Mucosa of descending colon (tissue), 3 donors: ENCODE measurements at regions not wholly inside any gene's neighbourhood (a gene's known extent, or its start where the extent isn't known, plus 50 kb on each side); places are given as distances from the start of the nearest gene placed in this dataset.

Experiments used
- ATAC-seq: fragments of 200-7000 bp; cut with Tn5 transposase; one replicate; pipeline ENCODE4 v1.9.1; 2020; ENCODE audit warnings: mild to moderate bottlenecking, moderate library complexity
- DNase-seq, 3 donors: peaks; one replicate each; pipeline ENCODE4 v3.0.0-alpha.2; 2020
- H3K36me3 ChIP-seq: fragments of 200-600 bp; one replicate; pipeline ENCODE4 v1.8.0; 2021; ENCODE audit warnings: low read depth, mild to moderate bottlenecking
- H3K4me1 ChIP-seq: fragments of 200-600 bp; one replicate; pipeline ENCODE4 v1.8.0; 2021; ENCODE audit warnings: low read depth, mild to moderate bottlenecking
- H3K4me3 ChIP-seq: fragments of 200-600 bp; one replicate; pipeline ENCODE4 v1.8.0; 2021; ENCODE audit warnings: mild to moderate bottlenecking
- H3K9me3 ChIP-seq: fragments of 200-600 bp; one replicate; pipeline ENCODE4 v1.8.0; 2021; ENCODE audit warnings: mild to moderate bottlenecking
- CTCF ChIP-seq: fragments of 200-600 bp; IDR thresholded peaks from one replicate; pipeline ENCODE4 v1.8.0; 2022; ENCODE audit warnings: antibody characterized with exemption, mild to moderate bottlenecking
- intact Hi-C, 2 donors: fragments of 100-400 bp; cut with DNase I in 1 of 2; cut with micrococcal nuclease in 1 of 2; formaldehyde crosslinking; loops; one replicate each; pipeline versions ENCODE4 v1.11.0 to v1.11.1; 2022; cut with DNase I, micrococcal nuclease
- donor health status: DM: no; HTN: no; CAD: no; lungs with moderate emphysema.
- donor health status: DM: no; HTN: no; CAD: no.
- donor health status: DM: no; HTN: yes; CAD: no.

- intact Hi-C loops = no loop called here
- Histone ChIP-seq H3K4me1 (no peaks in the 10 kb centered on the region), H3K9me3 (no peaks in the 10 kb centered on the region), H3K4me3 (no peak overlapping the region), H3K36me3 (no peaks in the 10 kb centered on the region)
- no peak for ATAC-seq
- TF ChIP-seq CTCF = no peak
- DNase-seq = no peak
These were observed 142.9 kb upstream of the NCKAP5 start for GRCh38 chr2:133711201-133711600.

- Histone ChIP-seq H3K4me1 (no peaks in the 10 kb centered on the region), H3K4me3 (no peak overlapping the region), H3K9me3 (no peaks in the 10 kb centered on the region), H3K36me3 (no peaks in the 10 kb centered on the region)
- no peak for ATAC-seq
- no peak for TF ChIP-seq CTCF
- intact Hi-C loops = no loop called here
- DNase-seq = no peak
These were observed 143.5 kb upstream of the NCKAP5 start for GRCh38 chr2:133711806-133712205.

GRCh38 chr2:133712369-133712768, 144.1 kb upstream of the NCKAP5 start:
- Histone ChIP-seq H3K4me3 (no peak overlapping the region), H3K4me1 (no peaks in the 10 kb centered on the region), H3K36me3 (no peaks in the 10 kb centered on the region), H3K9me3 (no peaks in the 10 kb centered on the region)
- no peak for DNase-seq
- intact Hi-C loops = no loop called here
- no peak for TF ChIP-seq CTCF
- no peak for ATAC-seq

- Histone ChIP-seq H3K9me3 (no peaks in the 10 kb centered on the region), H3K4me1 (no peaks in the 10 kb centered on the region), H3K36me3 (no peaks in the 10 kb centered on the region), H3K4me3 (no peak overlapping the region)
- ATAC-seq = no peak
- intact Hi-C loops = no loop called here
- no peak for TF ChIP-seq CTCF
- DNase-seq = no peak
These were observed 144.9 kb upstream of the NCKAP5 start for GRCh38 chr2:133713049-133713580.

- Histone ChIP-seq H3K36me3 (no peaks in the 10 kb centered on the region), H3K4me3 (no peak overlapping the region), H3K9me3 (no peaks in the 10 kb centered on the region), H3K4me1 (no peaks in the 10 kb centered on the region)
- no peak for TF ChIP-seq CTCF
- intact Hi-C loops = no loop called here
- DNase-seq (no peak), ATAC-seq (no peak)
These were observed 147.9 kb upstream of the NCKAP5 start for GRCh38 chr2:133716166-133716565.

- no peaks in the 10 kb centered on the region for H3K4me1 ChIP-seq
- ATAC-seq = no peak
- no peak overlapping the region for H3K4me3 ChIP-seq
- no peaks in the 10 kb centered on the region for H3K9me3 ChIP-seq
- DNase-seq = no peak
- TF ChIP-seq CTCF = no peak
- intact Hi-C loops = no loop called here
- no peaks in the 10 kb centered on the region for H3K36me3 ChIP-seq
These were observed 149.2 kb upstream of the NCKAP5 start for GRCh38 chr2:133717497-133717896.
